ENCODE measurements at regions not wholly inside any gene's neighbourhood (a gene's known extent, or its start where the extent isn't known, plus 50 kb on each side); places are given as distances from the start of the nearest gene placed in this dataset.

- TF ChIP-seq MAX (IDR thresholded peaks at IDR 0.05; ENCODE audit: low read depth, low read length) (no peak), CTCF (IDR thresholded peaks at IDR 0.05; ENCODE audit: low read depth, low read length) (no peak)
Observed at GRCh38 chr2:12363138-12363537, 353.6 kb upstream of the TRIB2 start.
